Loucy (cell line): ENCODE measurements at regions not wholly inside any gene's neighbourhood (a gene's known extent, or its start where the extent isn't known, plus 50 kb on each side); places are given as distances from the start of the nearest gene placed in this dataset.

Experiments used
- EZH2phosphoT487 ChIP-seq: fragments of 200-600 bp; IDR thresholded peaks from 2 replicates; pipeline ENCODE4 v1.6.1; 2018; ENCODE audit warnings: antibody characterized with exemption, mild to moderate bottlenecking, moderate library complexity, borderline replicate concordance
- TF ChIP-seq, protein P1 (sequence below): fragments of 200-600 bp; sonication (generic); conservative IDR thresholded peaks from 2 replicates; pipeline ENCODE4 v1.5.1; 2014; ENCODE audit warnings: mild to moderate bottlenecking, antibody characterized with exemption, low read length

DNA sequence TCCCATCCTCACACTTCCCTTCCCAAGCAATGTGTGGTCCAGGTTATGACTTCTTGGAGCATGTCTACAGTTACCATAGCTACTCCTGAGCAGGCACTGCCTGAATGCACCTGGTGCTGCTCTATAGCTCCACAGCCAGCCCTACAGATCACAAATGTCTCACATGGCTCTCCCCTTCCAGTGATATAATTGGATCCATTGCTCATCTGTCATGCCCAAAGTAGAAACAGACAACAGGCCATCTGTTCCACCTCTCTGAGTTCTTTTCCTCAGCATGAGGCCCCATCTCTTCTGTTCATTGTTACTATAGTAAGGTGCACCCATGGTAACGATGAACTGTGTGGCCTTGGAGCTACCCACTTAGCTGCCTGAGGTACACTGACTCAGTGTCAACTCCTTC is 320.3 kb upstream of the ZC3H12C start:
- TF ChIP-seq, protein P1, sequence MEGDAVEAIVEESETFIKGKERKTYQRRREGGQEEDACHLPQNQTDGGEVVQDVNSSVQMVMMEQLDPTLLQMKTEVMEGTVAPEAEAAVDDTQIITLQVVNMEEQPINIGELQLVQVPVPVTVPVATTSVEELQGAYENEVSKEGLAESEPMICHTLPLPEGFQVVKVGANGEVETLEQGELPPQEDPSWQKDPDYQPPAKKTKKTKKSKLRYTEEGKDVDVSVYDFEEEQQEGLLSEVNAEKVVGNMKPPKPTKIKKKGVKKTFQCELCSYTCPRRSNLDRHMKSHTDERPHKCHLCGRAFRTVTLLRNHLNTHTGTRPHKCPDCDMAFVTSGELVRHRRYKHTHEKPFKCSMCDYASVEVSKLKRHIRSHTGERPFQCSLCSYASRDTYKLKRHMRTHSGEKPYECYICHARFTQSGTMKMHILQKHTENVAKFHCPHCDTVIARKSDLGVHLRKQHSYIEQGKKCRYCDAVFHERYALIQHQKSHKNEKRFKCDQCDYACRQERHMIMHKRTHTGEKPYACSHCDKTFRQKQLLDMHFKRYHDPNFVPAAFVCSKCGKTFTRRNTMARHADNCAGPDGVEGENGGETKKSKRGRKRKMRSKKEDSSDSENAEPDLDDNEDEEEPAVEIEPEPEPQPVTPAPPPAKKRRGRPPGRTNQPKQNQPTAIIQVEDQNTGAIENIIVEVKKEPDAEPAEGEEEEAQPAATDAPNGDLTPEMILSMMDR = no peak
- TF ChIP-seq EZH2phosphoT487 = no peak
